Medulla oblongata (tissue), 1 donor: ENCODE measurements at regions not wholly inside any gene's neighbourhood (a gene's known extent, or its start where the extent isn't known, plus 50 kb on each side); places are given as distances from the start of the nearest gene placed in this dataset.
"Not testable (repeated sequence)": the region's sequence is repeated elsewhere in the genome, so short reads cannot be mapped to it uniquely, and the experiment has no call there.

ENCODE experiments used
- DNase-seq: peaks from one replicate; pipeline ENCODE4 v3.0.0-alpha.2; 2015; ENCODE audit errors: extremely low spot score

- DNase-seq, result not testable (repeated sequence)
These were observed 106.6 kb upstream of the TERB2 start for GRCh38 chr15:44849701-44850403.

- peak; percentile 56 for DNase-seq
These were observed 103.1 kb upstream of the TERB2 start for GRCh38 chr15:44853304-44853950.

GRCh38 chr15:44854696-44855095 lies 101.8 kb upstream of the TERB2 start:
- DNase-seq, result not testable (repeated sequence)

- DNase-seq, result not testable (repeated sequence)
These were observed 100.2 kb upstream of the TERB2 start for GRCh38 chr15:44856284-44856683.

- DNase-seq, result not testable (repeated sequence)
These were observed 99.2 kb upstream of the TERB2 start for GRCh38 chr15:44857164-44857710.

GRCh38 chr15:44859088-44859487 lies 97.4 kb upstream of the TERB2 start:
- not testable (repeated sequence) for DNase-seq

- not testable (repeated sequence) for DNase-seq
These were observed 96.3 kb upstream of the TERB2 start for GRCh38 chr15:44860168-44860567.

- DNase-seq, result no peak
These were observed 95.0 kb upstream of the TERB2 start for GRCh38 chr15:44861439-44861910.

- DNase-seq, result no peak
These were observed 94.6 kb upstream of the TERB2 start for GRCh38 chr15:44861917-44862316.

- not testable (repeated sequence) for DNase-seq
These were observed 93.6 kb upstream of the TERB2 start for GRCh38 chr15:44862866-44863265.

GRCh38 chr15:44868100-44868499 lies 88.4 kb upstream of the TERB2 start:
- not testable (repeated sequence) for DNase-seq

- not testable (repeated sequence) for DNase-seq
These were observed 86.4 kb upstream of the TERB2 start for GRCh38 chr15:44870125-44870524.

- no peak for DNase-seq
These were observed 83.4 kb upstream of the TERB2 start for GRCh38 chr15:44873103-44873502.

- DNase-seq, result no peak
These were observed 77.4 kb upstream of the TERB2 start for GRCh38 chr15:44879066-44879465.

- DNase-seq, result no peak
These were observed 74.0 kb upstream of the TERB2 start for GRCh38 chr15:44882499-44882968.

- DNase-seq, result no peak
These were observed 73.1 kb upstream of the TERB2 start for GRCh38 chr15:44883199-44883877.

- not testable (repeated sequence) for DNase-seq
These were observed 57.4 kb upstream of the TERB2 start for GRCh38 chr15:44898890-44899651.

- not testable (repeated sequence) for DNase-seq
These were observed 56.7 kb upstream of the TERB2 start for GRCh38 chr15:44899775-44900174.

- not testable (repeated sequence) for DNase-seq
These were observed 55.7 kb upstream of the TERB2 start for GRCh38 chr15:44900796-44901195.

- DNase-seq, result not testable (repeated sequence)
These were observed 53.2 kb upstream of the TERB2 start for GRCh38 chr15:44903281-44903680.

- DNase-seq, result not testable (repeated sequence)
These were observed 51.7 kb upstream of the TERB2 start for GRCh38 chr15:44904651-44905340.
